AG04450 (cell line): ENCODE measurements at regions not wholly inside any gene's neighbourhood (a gene's known extent, or its start where the extent isn't known, plus 50 kb on each side); places are given as distances from the start of the nearest gene placed in this dataset.

Source experiments
- CTCF ChIA-PET: fragments of 300-600, 350-600 bp; formaldehyde crosslinking; extraction: SDS; loops from one replicate; lab custom pipeline; 2022; ENCODE audit warnings: antibody characterized with exemption, inconsistent platforms; lab: Charles Lee
- POLR2A ChIA-PET: fragments of 350-600 bp; formaldehyde crosslinking; extraction: SDS; loops from one replicate; lab custom pipeline; 2021; ENCODE audit warnings: antibody characterized with exemption, inconsistent platforms; lab: Yijun Ruan, JAX
- DNase-seq: peaks from one replicate; pipeline ENCODE4 v3.0.0-alpha.2; 2011; ENCODE audit warnings: low read depth, low spot score
- H3K27ac ChIP-seq: one replicate; pipeline ENCODE4 v1.5.1; 2012; ENCODE audit warnings: low read depth, low read length, control low read depth
- H3K27me3 ChIP-seq: one replicate; pipeline ENCODE4 v1.6.0; 2012; ENCODE audit warnings: low read length; ENCODE audit not compliant: control insufficient read depth, insufficient read depth
- H3K4me3 ChIP-seq: 2 replicates; pipeline ENCODE4 v1.5.1; 2011; ENCODE audit warnings: mild to moderate bottlenecking, low read depth, low read length, control low read depth
- H3K9me3 ChIP-seq: 2 replicates; pipeline ENCODE4 v1.5.1; 2012; ENCODE audit warnings: low read length; ENCODE audit not compliant: control insufficient read depth, insufficient read depth
- TF ChIP-seq, protein P1 (sequence below): IDR thresholded peaks from 2 replicates; pipeline ENCODE4 v1.5.1; 2011; ENCODE audit warnings: low read depth, low read length, control low read depth, inconsistent platforms

- ChIA-PET POLR2A (no interaction called here), CTCF (no interaction called here)
- Histone ChIP-seq H3K4me3 (no peak overlapping the region), H3K27me3 (no peaks in the 10 kb centered on the region), H3K9me3 (no peaks in the 10 kb centered on the region), H3K27ac (no peak overlapping the region)
- TF ChIP-seq, protein P1, sequence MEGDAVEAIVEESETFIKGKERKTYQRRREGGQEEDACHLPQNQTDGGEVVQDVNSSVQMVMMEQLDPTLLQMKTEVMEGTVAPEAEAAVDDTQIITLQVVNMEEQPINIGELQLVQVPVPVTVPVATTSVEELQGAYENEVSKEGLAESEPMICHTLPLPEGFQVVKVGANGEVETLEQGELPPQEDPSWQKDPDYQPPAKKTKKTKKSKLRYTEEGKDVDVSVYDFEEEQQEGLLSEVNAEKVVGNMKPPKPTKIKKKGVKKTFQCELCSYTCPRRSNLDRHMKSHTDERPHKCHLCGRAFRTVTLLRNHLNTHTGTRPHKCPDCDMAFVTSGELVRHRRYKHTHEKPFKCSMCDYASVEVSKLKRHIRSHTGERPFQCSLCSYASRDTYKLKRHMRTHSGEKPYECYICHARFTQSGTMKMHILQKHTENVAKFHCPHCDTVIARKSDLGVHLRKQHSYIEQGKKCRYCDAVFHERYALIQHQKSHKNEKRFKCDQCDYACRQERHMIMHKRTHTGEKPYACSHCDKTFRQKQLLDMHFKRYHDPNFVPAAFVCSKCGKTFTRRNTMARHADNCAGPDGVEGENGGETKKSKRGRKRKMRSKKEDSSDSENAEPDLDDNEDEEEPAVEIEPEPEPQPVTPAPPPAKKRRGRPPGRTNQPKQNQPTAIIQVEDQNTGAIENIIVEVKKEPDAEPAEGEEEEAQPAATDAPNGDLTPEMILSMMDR, result no peak
- no peak for DNase-seq
Observed at GRCh38 chrX:124502166-124502565, 155.8 kb downstream of the SH2D1A start.

DNA sequence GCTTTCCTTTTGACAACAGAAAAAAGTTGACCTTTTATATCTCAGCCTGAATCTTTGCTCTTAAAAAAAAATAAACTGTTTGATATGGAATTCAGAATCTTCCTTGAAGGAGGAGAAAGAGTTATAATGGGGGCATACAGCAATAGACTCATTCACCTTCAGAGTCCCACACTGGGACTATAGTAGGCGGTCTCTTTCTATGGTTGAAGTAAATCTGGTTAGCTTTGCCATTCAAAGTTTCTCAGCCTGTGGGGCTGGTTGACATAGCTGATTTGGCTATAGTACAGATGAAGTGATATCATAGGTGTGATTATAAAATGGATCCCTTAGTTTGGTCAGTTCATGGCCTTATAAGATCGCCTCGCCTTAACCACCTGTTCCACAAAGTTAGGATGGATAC is 156.2 kb downstream of the SH2D1A start:
- TF ChIP-seq, protein P1, result no peak
- POLR2A ChIA-PET, result no interaction called here
- DNase-seq, result no peak
- H3K27ac ChIP-seq, result no peak overlapping the region
- no peak overlapping the region for H3K4me3 ChIP-seq
- CTCF ChIA-PET, result no interaction called here
- H3K9me3 ChIP-seq, result no peaks in the 10 kb centered on the region
- no peaks in the 10 kb centered on the region for H3K27me3 ChIP-seq

DNA sequence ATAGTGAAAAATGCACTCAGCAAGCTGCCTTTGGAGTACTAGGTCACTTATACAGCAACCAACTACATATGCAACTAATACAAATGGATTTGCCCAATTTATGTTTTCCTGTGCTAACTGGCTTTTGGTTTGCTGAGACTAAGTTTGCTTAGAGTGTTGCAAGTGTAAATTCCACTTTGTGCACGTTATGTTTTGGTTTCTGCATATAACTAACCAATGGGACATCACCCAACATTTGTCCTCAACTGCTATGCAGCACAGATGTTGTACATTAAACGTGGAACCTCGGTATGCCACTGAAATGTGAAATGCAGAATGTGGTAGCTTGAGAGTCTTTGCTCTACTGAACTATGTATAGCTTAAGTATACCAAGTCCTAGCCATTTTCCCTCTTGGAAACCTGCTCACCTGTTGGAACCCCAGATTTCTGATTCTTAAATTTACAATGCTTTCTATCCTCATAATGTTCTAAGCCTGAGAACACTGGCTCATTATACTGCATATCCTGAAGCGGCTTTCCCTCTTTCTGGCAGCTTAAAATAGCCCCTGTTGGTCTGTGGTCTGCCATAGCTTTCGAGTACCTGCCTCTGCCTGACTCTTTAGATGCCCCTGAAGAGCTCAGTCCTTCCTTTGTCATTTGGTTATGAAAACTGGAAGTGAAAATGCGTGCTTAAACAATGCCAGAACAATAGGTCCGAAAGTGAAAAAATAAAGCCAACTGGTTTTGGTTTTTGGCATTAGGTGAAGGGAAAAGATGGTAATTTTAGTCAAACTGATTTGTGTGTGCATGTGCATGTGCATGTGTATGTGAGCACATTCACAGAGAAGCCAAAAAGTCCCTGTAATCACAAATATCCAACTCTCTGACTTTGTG is 158.0 kb downstream of the SH2D1A start:
- no peak for DNase-seq
- H3K27me3 ChIP-seq, result no peaks in the 10 kb centered on the region
- H3K9me3 ChIP-seq, result no peaks in the 10 kb centered on the region
- ChIA-PET CTCF (no interaction called here), POLR2A (no interaction called here)
- no peak overlapping the region for H3K4me3 ChIP-seq
- TF ChIP-seq, protein P1, result no peak
- no peak overlapping the region for H3K27ac ChIP-seq

DNA sequence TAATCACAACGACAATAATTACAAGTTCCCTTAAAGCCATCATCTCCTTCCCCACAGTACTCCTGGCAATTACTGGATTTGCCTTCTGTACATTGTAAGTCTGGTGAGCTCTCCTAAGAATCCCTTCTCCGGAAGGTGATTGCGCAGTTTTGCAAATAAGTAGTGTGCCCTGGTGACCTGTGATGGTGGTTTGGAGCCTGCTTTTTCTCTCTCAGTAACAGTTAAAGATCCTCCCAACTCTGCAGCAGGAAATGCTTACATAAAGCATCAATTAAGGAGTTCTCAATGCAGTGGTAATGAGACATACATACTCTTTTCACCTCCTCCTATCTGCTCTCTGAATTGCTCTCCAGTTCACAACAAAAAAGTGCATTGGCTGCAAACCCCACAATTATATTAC is 159.7 kb downstream of the SH2D1A start:
- no peaks in the 10 kb centered on the region for H3K9me3 ChIP-seq
- POLR2A ChIA-PET, result no interaction called here
- H3K4me3 ChIP-seq, result no peak overlapping the region
- CTCF ChIA-PET, result no interaction called here
- TF ChIP-seq, protein P1, result no peak
- DNase-seq, result no peak
- H3K27me3 ChIP-seq, result no peaks in the 10 kb centered on the region
- no peak overlapping the region for H3K27ac ChIP-seq

DNA sequence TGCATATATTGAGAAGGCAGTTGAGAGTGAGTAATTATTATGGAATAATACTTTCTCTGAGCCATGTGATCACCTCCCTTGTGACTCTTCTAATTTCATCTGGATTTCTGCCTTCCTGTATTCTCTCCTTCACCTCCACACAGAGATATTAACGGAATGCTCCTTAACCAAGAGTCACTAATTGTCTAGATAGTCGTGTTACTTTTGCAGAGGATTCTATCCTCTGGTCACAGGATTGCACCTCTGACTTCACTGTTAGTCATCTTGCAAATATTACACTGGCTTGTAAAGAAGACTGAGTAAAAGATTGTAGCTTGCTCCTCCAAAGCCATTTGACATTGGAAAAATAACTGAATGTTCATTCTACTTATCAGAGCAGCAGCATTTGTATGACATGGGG is 160.9 kb downstream of the SH2D1A start:
- no peak overlapping the region for H3K4me3 ChIP-seq
- H3K27me3 ChIP-seq, result no peaks in the 10 kb centered on the region
- no peaks in the 10 kb centered on the region for H3K9me3 ChIP-seq
- DNase-seq, result no peak
- H3K27ac ChIP-seq, result no peak overlapping the region
- TF ChIP-seq, protein P1, result no peak
- POLR2A ChIA-PET, result no interaction called here
- CTCF ChIA-PET, result no interaction called here
